ENCODE measurements at regions not wholly inside any gene's neighbourhood (a gene's known extent, or its start where the extent isn't known, plus 50 kb on each side); places are given as distances from the start of the nearest gene placed in this dataset.

- TF ChIP-seq, protein P1, sequence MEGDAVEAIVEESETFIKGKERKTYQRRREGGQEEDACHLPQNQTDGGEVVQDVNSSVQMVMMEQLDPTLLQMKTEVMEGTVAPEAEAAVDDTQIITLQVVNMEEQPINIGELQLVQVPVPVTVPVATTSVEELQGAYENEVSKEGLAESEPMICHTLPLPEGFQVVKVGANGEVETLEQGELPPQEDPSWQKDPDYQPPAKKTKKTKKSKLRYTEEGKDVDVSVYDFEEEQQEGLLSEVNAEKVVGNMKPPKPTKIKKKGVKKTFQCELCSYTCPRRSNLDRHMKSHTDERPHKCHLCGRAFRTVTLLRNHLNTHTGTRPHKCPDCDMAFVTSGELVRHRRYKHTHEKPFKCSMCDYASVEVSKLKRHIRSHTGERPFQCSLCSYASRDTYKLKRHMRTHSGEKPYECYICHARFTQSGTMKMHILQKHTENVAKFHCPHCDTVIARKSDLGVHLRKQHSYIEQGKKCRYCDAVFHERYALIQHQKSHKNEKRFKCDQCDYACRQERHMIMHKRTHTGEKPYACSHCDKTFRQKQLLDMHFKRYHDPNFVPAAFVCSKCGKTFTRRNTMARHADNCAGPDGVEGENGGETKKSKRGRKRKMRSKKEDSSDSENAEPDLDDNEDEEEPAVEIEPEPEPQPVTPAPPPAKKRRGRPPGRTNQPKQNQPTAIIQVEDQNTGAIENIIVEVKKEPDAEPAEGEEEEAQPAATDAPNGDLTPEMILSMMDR (conservative IDR thresholded peaks at IDR 0.05) = no peak
- H3K27ac ChIP-seq = no peak overlapping the region
Measured at GRCh38 chr3:194257151-194257621, 93.9 kb downstream of the CPN2 start.

- TF ChIP-seq, protein P1 (conservative IDR thresholded peaks at IDR 0.05) = no peak
Measured at GRCh38 chr3:194257916-194258668, 93.0 kb downstream of the CPN2 start.

GRCh38 chr3:194259982-194260766 is 91.0 kb downstream of the CPN2 start:
- TF ChIP-seq, protein P1 (conservative IDR thresholded peaks at IDR 0.05) = no peak
- no peak overlapping the region for H3K27ac ChIP-seq

More at GRCh38 chr3:194257916-194258668, 93.0 kb downstream of the CPN2 start:
- H3K27ac ChIP-seq = no peak overlapping the region

DNA sequence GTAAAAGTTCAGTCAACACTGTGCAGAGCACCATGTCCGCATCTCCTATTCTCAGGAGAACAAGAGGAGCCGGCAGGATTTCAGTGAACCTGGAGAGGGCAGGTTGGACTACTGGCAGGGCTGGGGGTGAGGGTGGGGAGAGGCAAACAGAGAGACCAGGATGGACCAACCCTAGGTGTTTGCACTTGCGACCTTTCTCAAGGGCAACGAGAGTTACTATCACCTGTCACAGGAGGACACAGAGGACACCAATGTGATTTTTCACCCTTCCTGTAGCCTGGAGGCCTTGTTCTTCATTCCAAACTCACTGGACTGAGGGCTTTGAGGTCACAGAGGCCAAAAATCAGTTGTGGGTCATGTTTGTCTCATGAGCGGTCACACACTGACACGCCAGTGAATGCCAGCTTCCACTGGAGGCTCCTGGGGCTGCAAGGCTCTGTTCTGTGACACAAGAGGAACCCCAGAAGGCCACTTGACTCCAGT is 89.5 kb downstream of the CPN2 start:
- TF ChIP-seq, protein P1 (conservative IDR thresholded peaks at IDR 0.05) = no peak
- no peak overlapping the region for H3K27ac ChIP-seq

DNA sequence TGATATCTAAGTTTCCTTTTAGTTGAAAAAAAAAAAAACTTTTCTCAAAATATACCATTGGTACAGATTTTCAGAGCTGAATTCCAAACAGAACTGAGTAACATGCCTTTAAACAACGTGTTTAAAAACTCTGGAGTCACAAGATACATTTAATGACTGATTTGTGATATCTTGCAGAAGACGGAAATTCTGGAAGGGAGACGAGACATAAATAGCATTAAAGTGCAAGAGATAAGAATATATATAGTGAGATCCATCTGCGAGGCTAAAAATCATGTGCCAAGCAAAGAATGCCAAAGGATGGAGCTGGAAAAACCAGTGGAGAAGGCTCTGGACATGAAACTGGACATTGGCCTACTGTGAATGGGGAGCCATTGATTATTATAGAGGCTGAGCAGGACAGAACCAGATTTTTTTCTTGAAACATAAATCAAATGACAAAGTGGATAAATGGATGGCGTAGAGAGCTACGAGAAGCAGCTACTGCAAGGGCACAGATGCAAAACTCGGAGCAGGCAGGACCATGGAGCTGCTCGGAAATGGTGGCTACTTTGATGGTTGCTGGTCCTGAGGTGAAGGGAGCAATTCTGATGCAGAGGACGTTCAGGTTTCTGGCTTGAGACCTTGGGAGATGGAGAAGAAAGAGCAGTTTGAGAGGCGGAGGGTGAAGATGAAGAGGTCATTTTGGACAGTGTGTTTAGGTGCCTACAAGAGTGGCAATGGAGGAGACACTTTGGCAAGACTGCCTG is 88.8 kb downstream of the CPN2 start:
- no peak overlapping the region for H3K27ac ChIP-seq
- TF ChIP-seq, protein P1 (conservative IDR thresholded peaks at IDR 0.05) = no peak

DNA sequence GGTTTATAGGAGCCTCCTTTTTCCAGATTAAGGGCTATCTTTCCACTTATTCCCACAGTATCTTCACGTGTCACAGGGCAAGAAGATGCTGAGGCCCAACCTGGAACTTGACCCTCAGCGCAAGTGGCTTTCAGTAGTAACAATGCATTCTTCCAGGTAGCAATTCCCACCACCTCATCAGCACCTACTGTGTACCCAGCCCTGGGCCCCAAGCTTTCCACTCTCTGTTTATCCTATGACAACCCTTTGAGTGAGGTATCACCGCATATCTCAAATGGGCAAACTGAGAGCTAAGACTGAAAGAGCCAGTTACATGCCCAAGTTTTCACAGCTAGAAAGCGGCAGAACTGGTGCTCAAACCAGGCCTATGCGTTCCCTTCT is 88.2 kb downstream of the CPN2 start:
- no peak overlapping the region for H3K27ac ChIP-seq
- TF ChIP-seq, protein P1 (conservative IDR thresholded peaks at IDR 0.05) = no peak

GRCh38 chr3:194264631-194265504 is 86.3 kb downstream of the CPN2 start:
- peak overlapping the region; percentile 48 for H3K27ac ChIP-seq

All from VCaP (cell line).